OCI-LY1 (cell line): ENCODE measurements at regions not wholly inside any gene's neighbourhood (a gene's known extent, or its start where the extent isn't known, plus 50 kb on each side); places are given as distances from the start of the nearest gene placed in this dataset.

Experiments
- EZH2 ChIP-seq: fragments of 200-600 bp; sonication (generic), shearing (Covaris generic); IDR thresholded peaks from 2 replicates; pipeline ENCODE4 v1.8.0; 2017; ENCODE audit warnings: borderline replicate concordance, mixed run types, mild to moderate bottlenecking, antibody characterized with exemption, low read length, moderate library complexity, mixed read lengths
- TF ChIP-seq, protein P1 (sequence below): fragments of 200-600 bp; sonication (generic), shearing (Covaris generic); IDR thresholded peaks from 2 replicates; pipeline ENCODE4 v1.5.1; 2017; ENCODE audit warnings: mild to moderate bottlenecking, antibody characterized with exemption, low read length, moderate library complexity, mixed read lengths

DNA sequence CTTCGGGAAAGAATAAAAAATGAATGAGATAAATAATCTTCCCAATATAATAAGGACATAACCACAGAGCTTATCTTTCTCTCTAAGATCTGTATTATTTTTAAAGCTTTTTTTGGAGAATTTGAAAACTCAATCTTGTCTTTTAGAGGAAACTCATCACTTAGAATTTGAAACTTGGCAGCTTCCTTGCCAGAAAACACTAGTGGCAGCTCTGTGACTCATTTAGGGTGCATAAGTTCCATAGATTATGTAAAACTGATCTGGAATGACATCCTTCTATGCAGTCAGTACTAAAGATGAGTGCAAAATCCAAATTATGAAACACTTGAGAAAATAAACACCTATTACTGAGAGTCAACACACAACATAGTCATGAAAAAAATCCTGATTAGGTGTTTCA lies 848.0 kb downstream of the DACH1 start:
- TF ChIP-seq, protein P1, sequence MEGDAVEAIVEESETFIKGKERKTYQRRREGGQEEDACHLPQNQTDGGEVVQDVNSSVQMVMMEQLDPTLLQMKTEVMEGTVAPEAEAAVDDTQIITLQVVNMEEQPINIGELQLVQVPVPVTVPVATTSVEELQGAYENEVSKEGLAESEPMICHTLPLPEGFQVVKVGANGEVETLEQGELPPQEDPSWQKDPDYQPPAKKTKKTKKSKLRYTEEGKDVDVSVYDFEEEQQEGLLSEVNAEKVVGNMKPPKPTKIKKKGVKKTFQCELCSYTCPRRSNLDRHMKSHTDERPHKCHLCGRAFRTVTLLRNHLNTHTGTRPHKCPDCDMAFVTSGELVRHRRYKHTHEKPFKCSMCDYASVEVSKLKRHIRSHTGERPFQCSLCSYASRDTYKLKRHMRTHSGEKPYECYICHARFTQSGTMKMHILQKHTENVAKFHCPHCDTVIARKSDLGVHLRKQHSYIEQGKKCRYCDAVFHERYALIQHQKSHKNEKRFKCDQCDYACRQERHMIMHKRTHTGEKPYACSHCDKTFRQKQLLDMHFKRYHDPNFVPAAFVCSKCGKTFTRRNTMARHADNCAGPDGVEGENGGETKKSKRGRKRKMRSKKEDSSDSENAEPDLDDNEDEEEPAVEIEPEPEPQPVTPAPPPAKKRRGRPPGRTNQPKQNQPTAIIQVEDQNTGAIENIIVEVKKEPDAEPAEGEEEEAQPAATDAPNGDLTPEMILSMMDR = no peak
- no peak for TF ChIP-seq EZH2
